ENCODE measurements at regions not wholly inside any gene's neighbourhood (a gene's known extent, or its start where the extent isn't known, plus 50 kb on each side); places are given as distances from the start of the nearest gene placed in this dataset.
A peak's percentile ranks its signal among the peaks of the same experiment; 100 is the strongest.
"Not testable (repeated sequence)": the region's sequence is repeated elsewhere in the genome, so short reads cannot be mapped to it uniquely, and the experiment has no call there.

- no peak for DNase-seq
Measured at GRCh38 chr17:33572615-33573014, 279.5 kb upstream of the ASIC2 start.

GRCh38 chr17:33574942-33575445, 281.9 kb upstream of the ASIC2 start:
- no peak for DNase-seq

- not testable (repeated sequence) for DNase-seq
Measured at GRCh38 chr17:33579740-33580139, 286.6 kb upstream of the ASIC2 start.

GRCh38 chr17:33580215-33580614, 287.1 kb upstream of the ASIC2 start:
- no peak for DNase-seq

- DNase-seq, result no peak
Measured at GRCh38 chr17:33582661-33583060, 289.6 kb upstream of the ASIC2 start.

GRCh38 chr17:33583518-33584417, 290.7 kb upstream of the ASIC2 start:
- DNase-seq, result peak in 1 of 2 experiments; percentile 20

GRCh38 chr17:33593991-33594390, 300.9 kb upstream of the ASIC2 start:
- no peak for DNase-seq

- DNase-seq, result no peak
Measured at GRCh38 chr17:33595828-33596227, 302.7 kb upstream of the ASIC2 start.

- no peak for DNase-seq
Measured at GRCh38 chr17:33596899-33597298, 303.8 kb upstream of the ASIC2 start.

- DNase-seq, result no peak
Measured at GRCh38 chr17:33598797-33599196, 305.7 kb upstream of the ASIC2 start.

- no peak for DNase-seq
Measured at GRCh38 chr17:33602981-33603380, 309.9 kb upstream of the ASIC2 start.

GRCh38 chr17:33603789-33604188, 310.7 kb upstream of the ASIC2 start:
- DNase-seq, result no peak

- DNase-seq, result no peak
Measured at GRCh38 chr17:33611532-33611931, 318.4 kb upstream of the ASIC2 start.

- DNase-seq, result no peak
Measured at GRCh38 chr17:33615861-33616260, 322.8 kb upstream of the ASIC2 start.

- no peak for DNase-seq
Measured at GRCh38 chr17:33623841-33624240, 330.7 kb upstream of the ASIC2 start.

- DNase-seq, result no peak
Measured at GRCh38 chr17:33628500-33629346, 335.6 kb upstream of the ASIC2 start.

GRCh38 chr17:33633446-33633845, 340.4 kb upstream of the ASIC2 start:
- no peak for DNase-seq

GRCh38 chr17:33637534-33637933, 344.4 kb upstream of the ASIC2 start:
- no peak for DNase-seq

GRCh38 chr17:33639103-33639880, 346.2 kb upstream of the ASIC2 start:
- DNase-seq, result no peak

- DNase-seq, result no peak
Measured at GRCh38 chr17:33640629-33641028, 347.5 kb upstream of the ASIC2 start.

GRCh38 chr17:33642002-33642401, 348.9 kb upstream of the ASIC2 start:
- DNase-seq, result no peak

GRCh38 chr17:33647956-33648355, 354.9 kb upstream of the ASIC2 start:
- DNase-seq, result no peak

- DNase-seq, result no peak
Measured at GRCh38 chr17:33650304-33650703, 357.2 kb upstream of the ASIC2 start.
